Activated CD4-positive, alpha-beta T cell treated with anti-CD3 and anti-CD28 coated beads for 48 hours (primary cell): ENCODE measurements at regions not wholly inside any gene's neighbourhood (a gene's known extent, or its start where the extent isn't known, plus 50 kb on each side); places are given as distances from the start of the nearest gene placed in this dataset.

Experiments used
- DNase-seq: peaks from one replicate; pipeline ENCODE4 v3.0.0-alpha.2; 2020

DNA sequence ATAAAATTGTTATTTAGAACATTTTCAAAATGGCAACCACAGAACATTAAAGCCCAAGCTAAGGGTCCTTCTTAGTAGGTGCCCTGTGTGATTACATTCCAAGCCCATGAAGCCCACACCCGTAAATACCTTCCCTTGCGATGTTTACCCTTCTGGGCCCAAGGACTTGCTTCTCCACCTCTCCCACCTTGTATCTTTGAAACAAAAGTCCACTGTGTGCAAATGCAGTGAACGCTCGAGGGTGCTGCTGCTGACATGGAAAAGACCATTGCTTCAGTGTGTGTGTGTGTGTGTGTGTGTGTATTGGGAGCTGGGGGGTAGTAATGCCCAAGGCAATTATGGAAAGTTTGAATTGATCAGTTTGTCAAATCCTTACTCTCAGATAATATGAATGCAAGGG is 298.1 kb downstream of the TGFB2 start:
- no peak for DNase-seq

DNA sequence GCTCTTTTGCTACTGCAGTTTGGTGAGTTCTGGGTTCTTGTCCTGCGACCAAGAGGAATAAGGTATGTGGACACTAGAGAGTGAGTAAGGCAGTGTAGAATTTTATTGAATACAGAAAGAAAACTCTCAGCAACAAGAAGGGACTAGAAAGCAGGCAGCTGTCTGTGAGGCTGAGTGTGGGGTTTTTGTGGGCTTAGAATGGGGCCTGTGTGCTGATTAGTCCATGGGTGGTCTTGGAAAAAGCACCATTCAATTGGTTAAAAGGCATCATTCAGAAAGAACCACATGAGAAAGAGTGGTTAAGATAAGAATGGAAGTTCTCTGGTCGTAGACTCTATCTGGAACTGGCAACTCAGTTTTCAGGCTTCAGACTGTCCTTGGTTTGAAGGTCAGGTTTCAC is 298.8 kb downstream of the TGFB2 start:
- DNase-seq = no peak

DNA sequence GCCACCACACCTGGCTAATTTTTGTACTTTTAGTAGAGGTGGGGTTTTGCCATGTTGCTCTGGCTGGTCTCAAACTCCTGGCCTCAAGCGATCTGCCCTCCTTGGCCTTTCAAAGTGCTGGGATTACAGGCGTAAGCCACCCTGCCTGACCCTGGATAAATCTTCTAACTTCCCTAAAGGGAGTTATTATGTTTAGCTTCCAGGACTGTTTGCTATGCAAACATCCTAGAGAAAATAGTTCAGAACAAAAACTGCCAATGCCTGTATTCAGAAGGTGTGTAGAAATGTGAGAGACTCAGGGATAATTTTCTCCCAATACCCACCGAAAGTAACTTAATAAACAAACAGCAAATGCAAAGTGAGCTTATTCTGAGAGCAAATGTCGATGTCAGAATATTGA is 301.2 kb downstream of the TGFB2 start:
- DNase-seq = no peak

GRCh38 chr1:218656301-218657037 is 311.3 kb downstream of the TGFB2 start:
- no peak for DNase-seq

- no peak for DNase-seq
Measured at GRCh38 chr1:218658269-218658668, 313.1 kb downstream of the TGFB2 start.

- no peak for DNase-seq
Measured at GRCh38 chr1:218658899-218659298, 313.8 kb downstream of the TGFB2 start.

DNA sequence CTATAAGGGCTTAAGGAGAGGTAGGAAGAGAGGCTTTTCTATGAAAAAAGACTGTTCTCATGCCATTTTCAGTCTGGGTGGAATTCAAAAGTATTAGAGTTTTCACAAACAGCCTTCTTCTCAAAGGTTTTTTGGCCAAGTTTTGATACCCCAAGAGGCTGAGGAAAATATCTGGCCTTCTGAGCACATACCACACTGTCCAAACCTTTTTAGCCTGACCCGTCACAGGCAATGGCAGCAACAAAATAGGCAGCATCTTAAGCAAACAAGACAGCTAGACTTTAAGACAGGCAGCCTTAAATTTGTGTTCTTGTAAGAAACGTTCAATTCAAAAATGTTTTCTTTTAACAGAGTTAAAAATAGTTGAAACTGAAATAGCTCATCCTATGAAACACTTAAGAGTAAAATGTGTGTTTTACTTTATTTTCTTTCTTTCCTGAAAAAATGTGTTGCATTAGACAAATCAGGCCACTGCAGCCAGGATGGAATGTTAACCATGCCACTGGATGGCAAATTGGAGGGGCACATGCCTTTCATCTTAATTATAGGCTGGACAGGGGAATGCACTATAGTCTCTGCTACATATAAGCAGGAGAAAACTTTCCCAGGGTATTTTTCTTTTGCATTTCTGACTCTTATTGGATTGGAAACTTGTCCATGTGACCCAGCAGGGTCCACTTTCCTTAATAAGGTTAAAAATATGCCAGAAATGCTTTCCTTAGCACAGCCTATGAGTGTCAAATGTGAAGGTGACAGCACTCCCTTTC is 315.0 kb downstream of the TGFB2 start:
- DNase-seq = no peak

DNA sequence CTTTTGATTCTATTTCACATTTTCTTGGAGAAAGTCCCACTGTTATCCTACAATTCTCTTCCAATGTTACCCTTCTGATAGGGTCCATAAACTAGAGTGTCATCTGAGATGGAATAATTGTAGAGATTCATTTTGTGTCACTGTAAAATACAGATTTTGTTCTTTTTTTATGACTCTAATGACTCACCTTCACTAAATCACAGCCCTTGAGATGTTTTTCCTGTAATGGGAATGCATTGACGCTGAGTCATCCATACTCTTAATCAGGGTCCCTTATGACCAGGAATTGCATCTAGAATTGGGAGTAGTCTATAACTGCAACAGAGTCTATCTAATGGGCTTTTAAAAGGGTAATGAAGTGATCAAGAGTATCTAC is 315.5 kb downstream of the TGFB2 start:
- no peak for DNase-seq

DNA sequence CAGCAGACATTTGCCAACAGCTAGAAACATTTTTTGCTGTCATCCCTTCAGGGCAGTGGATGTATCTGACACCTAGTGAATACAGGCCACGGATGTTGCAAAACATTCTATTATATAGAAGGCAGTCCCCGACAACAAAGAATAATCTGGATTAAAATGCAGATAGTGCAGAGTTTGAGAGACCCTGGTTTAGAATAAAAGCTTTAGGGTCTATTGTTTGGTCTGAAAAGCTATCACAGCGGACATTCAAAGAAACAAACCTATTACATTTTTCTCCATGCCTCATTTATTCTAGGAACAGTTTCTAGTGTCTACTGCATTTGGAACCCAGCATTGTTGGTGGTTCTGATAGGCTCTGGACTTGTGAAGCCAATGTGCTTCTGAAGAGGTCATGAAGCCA is 316.3 kb downstream of the TGFB2 start:
- no peak for DNase-seq

- DNase-seq = no peak
Measured at GRCh38 chr1:218664385-218665170, 319.4 kb downstream of the TGFB2 start.

- no peak for DNase-seq
Measured at GRCh38 chr1:218665221-218665620, 320.1 kb downstream of the TGFB2 start.

DNA sequence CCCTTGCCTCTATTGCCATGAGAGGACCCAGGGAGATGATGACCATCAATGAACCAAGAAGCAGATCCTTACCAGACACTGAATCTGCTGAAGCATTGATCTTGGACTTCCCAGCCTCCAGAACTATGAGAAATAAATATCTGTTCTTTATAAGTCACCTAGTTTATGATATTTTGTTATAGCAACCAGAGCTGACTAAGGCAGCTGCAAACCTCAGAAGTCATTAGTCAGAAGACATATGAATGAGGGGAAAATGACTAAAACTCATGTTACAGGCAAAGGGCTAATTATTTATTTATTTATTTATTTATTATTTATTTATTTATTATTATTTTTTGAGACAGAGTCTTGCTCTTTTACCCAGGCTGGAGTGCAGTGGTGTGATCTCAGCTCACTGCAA is 321.1 kb downstream of the TGFB2 start:
- no peak for DNase-seq

DNA sequence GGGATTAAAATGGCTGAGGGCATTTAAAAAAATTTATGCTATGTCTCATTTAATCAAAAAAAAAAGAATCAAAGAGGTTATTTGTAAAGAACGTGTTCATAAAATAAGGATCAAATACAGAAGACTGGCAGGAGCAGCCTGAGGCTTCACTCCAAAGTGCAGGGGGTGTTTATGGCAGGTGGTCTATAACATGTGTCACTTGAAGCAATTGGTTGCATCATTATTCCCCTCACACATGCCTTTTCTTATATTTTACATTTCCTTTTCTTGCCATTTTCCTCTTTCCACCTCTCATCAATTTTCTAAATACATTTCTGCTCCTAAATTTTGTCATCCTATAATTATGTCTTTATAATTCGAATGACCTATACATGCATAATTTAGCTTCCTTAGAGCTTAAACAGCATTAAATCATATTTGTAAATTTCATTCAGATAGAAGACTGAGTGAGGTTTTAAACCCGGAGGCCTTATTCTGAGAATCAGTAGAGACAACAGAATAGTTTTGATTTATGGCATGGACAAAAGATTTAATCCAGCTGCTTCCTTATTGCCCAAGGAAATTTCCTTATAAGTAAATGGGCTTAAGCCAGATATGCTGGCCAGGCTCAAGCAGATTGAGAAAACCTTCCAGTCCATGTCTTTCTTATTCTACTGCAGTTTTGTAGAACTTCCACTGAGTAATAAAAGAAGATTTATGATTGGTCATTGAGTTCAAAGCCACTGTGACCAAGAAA is 322.8 kb downstream of the TGFB2 start:
- DNase-seq = no peak

- no peak for DNase-seq
Measured at GRCh38 chr1:218669431-218669830, 324.3 kb downstream of the TGFB2 start.

GRCh38 chr1:218670875-218671274 is 325.7 kb downstream of the TGFB2 start:
- no peak for DNase-seq

DNA sequence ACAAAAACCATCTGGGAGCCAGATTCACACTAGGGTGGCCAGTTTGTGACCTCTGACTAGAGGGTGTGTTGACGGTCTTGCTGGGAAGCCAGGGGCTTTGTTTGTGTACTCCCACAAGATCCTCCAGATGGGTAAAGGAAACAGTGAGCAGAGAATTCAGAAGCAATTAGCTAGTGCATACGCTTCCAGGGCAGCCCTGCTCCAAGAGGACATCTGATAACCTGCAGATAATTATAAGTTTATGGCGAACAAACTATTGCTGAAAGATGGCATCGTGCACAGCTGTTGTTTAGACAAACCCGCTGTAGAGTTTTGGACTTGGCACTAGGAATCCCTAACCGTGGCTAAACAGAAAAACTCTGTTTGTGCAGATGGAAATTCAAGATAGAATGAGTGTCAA is 326.4 kb downstream of the TGFB2 start:
- DNase-seq = no peak

GRCh38 chr1:218673170-218673569 is 328.0 kb downstream of the TGFB2 start:
- no peak for DNase-seq

- no peak for DNase-seq
Measured at GRCh38 chr1:218674280-218674773, 329.2 kb downstream of the TGFB2 start.

DNA sequence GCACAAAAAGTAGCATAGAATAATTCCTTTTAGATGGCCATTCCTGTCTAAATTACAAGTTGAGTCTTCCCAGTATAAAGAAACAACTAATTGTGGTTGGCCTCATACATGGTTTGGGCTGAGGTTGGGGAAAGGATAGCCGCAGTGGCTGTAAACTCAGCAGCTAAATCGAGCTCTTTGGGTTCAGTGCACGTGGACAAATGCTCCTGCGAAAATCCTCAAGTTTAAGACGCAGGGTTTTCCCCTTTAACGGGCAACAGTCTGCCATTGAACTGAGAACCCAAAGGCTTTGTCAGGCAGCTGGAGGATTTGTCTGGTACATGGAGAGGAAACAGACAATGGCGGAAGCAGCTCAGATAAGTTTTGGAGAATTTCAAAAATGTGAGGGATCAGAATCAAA is 331.9 kb downstream of the TGFB2 start:
- DNase-seq = no peak

GRCh38 chr1:218679391-218679790 is 334.3 kb downstream of the TGFB2 start:
- no peak for DNase-seq

GRCh38 chr1:218679988-218680748 is 335.0 kb downstream of the TGFB2 start:
- no peak for DNase-seq

GRCh38 chr1:218683242-218683641 is 338.1 kb downstream of the TGFB2 start:
- no peak for DNase-seq
